HG03280 (cell line): ENCODE measurements at regions not wholly inside any gene's neighbourhood (a gene's known extent, or its start where the extent isn't known, plus 50 kb on each side); places are given as distances from the start of the nearest gene placed in this dataset.
A peak's percentile ranks its signal among the peaks of the same experiment; 100 is the strongest.
"Not testable (repeated sequence)": the region's sequence is repeated elsewhere in the genome, so short reads cannot be mapped to it uniquely, and the experiment has no call there.

Experiments
- ATAC-seq: cut with Tn5 transposase; IDR thresholded peaks from one replicate; pipeline ENCODE4 v1.9.1; 2021; ENCODE audit warnings: mild to moderate bottlenecking, moderate library complexity; ENCODE audit not compliant: unreplicated experiment

GRCh38 chr5:62790348-62790747, 211.7 kb downstream of the LRRC70 start:
- ATAC-seq = no peak

- ATAC-seq = no peak
These were observed 207.5 kb downstream of the LRRC70 start for GRCh38 chr5:62786099-62786498.

GRCh38 chr5:62785588-62785987, 207.0 kb downstream of the LRRC70 start:
- ATAC-seq = no peak

- no peak for ATAC-seq
These were observed 204.9 kb downstream of the LRRC70 start for GRCh38 chr5:62783374-62784057.

GRCh38 chr5:62780888-62781287, 202.3 kb downstream of the LRRC70 start:
- no peak for ATAC-seq

- no peak for ATAC-seq
These were observed 201.6 kb downstream of the LRRC70 start for GRCh38 chr5:62780230-62780629.

GRCh38 chr5:62779010-62779422, 200.4 kb downstream of the LRRC70 start:
- ATAC-seq = no peak

- no peak for ATAC-seq
These were observed 199.8 kb downstream of the LRRC70 start for GRCh38 chr5:62778316-62779009.

GRCh38 chr5:62777081-62777480, 198.5 kb downstream of the LRRC70 start:
- ATAC-seq = not testable (repeated sequence)

- ATAC-seq = not testable (repeated sequence)
These were observed 198.0 kb downstream of the LRRC70 start for GRCh38 chr5:62776592-62776991.

- no peak for ATAC-seq
These were observed 194.8 kb downstream of the LRRC70 start for GRCh38 chr5:62773460-62773859.

- ATAC-seq = no peak
These were observed 192.7 kb downstream of the LRRC70 start for GRCh38 chr5:62771341-62771740.

- ATAC-seq = no peak
These were observed 189.0 kb downstream of the LRRC70 start for GRCh38 chr5:62767650-62768049.

- no peak for ATAC-seq
These were observed 188.5 kb downstream of the LRRC70 start for GRCh38 chr5:62767077-62767476.

GRCh38 chr5:62762503-62762902, 183.9 kb downstream of the LRRC70 start:
- peak; percentile 51 for ATAC-seq

GRCh38 chr5:62757686-62758085, 179.1 kb downstream of the LRRC70 start:
- ATAC-seq = not testable (repeated sequence)

GRCh38 chr5:62752998-62753367, 174.4 kb downstream of the LRRC70 start:
- ATAC-seq = not testable (repeated sequence)

- ATAC-seq = not testable (repeated sequence)
These were observed 173.7 kb downstream of the LRRC70 start for GRCh38 chr5:62752056-62752997.

GRCh38 chr5:62742207-62742606, 163.6 kb downstream of the LRRC70 start:
- no peak for ATAC-seq

- ATAC-seq = no peak
These were observed 163.1 kb downstream of the LRRC70 start for GRCh38 chr5:62741761-62742160.

GRCh38 chr5:62737766-62738165, 159.1 kb downstream of the LRRC70 start:
- no peak for ATAC-seq
